GM21619 (cell line): ENCODE measurements at regions not wholly inside any gene's neighbourhood (a gene's known extent, or its start where the extent isn't known, plus 50 kb on each side); places are given as distances from the start of the nearest gene placed in this dataset.
"Not testable (repeated sequence)": the region's sequence is repeated elsewhere in the genome, so short reads cannot be mapped to it uniquely, and the experiment has no call there.

Experiments used
- ATAC-seq: cut with Tn5 transposase; IDR thresholded peaks from one replicate; pipeline ENCODE4 v1.9.1; 2021; ENCODE audit not compliant: unreplicated experiment

DNA sequence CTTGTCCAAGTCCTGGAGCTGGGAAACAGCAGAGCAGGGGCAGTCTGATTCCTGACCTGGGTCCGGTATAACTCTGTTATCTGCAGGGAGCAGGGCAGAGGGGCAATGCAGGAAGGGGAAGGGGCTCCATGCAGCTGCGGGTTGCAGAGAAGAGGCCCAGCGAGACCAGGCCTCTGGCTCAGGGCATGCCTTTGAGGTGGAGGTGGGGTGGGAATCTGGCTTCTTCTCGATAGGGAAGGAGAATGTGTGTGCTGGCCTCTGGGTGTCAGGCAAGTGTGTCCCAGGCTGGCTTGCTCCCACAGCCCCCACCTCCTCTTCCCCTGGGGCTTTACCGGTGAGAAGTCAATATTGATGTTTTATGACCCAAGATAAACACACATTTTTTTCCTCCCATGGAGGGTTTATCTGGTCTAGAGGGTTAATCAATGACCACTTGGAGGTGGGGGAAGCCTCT is 187.1 kb upstream of the HAAO start:
- ATAC-seq: no peak

DNA sequence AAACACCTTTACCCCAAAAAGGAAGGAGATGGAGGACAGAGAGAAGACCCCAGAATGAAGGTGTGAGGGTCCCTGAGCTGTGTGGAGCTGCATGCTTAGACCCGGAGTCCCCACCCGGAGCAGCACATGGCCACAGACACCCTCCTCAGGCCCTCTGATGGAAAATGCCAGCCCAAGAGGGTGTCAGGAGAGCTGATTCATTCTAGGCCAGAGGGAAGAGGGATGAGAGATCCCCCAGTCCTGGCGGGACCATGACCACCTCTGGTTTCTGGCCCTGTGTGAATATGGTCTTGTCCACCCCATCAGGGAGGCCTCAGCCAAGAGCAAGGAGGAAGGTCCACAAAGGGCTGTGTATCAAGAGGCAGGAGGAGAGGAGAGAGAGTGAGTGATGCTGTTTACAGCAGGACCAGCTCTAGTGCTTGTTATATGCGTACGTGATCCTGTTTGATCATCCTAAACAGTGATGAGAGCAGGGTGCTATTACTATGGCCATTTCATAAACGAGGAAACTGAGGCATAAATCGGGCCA is 186.6 kb upstream of the HAAO start:
- ATAC-seq: no peak

DNA sequence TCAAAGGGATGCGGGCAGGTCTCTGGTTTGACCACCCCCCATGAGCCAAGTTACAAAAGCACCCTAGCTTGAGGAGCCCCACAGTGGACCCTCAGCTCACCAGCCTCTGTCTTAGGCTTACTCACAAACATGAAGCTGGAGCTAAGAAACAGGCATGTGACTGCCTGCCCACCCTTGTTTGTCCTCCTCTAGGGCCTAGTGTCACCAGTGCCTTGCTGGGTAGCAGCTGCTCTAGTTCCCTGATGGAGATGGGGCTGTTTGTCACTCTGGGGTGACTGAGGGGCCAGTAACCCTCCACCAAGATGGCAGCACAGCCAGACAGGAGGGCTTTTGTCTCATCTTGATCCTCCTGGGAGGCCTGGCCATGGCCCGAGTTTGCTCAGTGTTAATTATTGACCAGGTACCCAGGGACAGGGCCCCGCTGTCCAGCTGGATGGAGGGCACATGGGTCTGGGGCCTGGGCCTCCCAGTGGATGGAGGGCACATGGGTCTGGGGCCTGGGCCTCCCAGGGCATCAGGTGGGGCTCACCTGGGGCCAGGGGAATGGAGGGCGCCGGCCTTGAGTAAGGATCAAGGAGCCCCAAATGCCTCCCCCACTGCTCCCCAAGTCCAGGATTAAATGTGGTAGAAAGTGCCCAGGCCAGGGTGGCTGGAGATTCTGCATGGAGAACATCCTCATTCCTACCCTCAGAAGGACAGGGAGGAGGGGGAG is 185.9 kb upstream of the HAAO start:
- no peak for ATAC-seq

DNA sequence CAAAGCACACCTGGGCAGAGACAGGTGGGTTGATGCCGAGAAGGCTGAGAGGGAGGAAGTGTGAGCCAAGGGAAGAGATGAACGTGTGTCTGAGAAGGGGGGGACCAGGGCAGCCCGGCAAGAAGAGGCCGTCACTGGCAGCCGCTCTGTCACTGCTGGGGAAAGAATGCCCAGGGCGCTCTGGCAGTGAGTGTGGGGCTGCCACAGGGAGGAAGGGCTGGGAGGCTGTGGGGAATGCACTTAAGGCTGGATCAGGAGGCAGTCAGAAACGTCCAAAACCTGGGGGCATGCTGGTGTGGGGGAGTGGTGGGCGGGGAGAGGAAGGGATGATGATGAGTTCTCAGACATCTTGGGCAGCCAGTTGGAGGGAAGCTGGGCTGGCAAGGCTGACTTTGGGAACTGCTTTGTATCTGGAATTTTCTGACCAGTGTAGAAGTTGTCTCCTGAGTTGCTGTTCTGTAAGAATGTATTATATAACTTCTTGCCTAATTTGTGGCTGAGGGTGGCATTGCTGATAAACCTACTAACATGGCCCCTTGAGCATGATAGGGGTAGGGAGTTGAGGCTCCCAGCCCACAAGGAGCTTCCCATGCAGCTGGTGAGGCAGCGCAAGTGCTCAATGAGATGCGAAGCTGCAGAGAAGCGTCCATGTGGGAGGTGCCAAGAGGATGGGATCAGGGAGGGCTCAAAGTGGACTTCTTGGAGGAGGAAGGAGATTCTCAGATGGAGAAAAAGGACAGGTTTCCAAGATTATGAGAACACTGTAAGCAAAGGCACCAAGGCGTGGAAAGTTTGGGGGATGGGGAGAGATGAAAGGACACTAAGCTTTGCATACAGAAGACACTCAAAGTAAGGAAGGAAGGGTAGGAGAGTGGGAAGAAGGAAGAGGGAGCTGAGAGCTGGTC is 185.1 kb upstream of the HAAO start:
- no peak for ATAC-seq

DNA sequence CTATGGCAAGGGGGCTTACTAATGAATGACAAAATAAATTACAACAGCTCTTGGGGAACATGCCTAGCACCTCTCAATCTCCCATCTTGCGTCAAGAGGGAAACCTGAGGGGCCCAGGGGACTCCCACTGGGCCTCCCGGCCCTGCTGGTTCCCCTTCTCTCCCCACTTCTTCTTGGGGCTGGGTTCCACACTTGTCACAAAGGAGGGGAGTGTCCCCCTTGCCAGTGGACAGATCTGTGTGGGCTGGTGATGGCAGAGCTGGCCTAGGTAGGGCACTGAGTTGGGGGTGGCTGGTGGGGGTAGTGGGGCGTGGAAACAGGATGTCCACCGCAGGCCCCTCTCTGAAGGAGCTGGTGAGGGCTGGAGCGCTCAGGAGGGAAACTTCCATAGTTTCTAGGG is 184.0 kb upstream of the HAAO start:
- ATAC-seq: no peak

DNA sequence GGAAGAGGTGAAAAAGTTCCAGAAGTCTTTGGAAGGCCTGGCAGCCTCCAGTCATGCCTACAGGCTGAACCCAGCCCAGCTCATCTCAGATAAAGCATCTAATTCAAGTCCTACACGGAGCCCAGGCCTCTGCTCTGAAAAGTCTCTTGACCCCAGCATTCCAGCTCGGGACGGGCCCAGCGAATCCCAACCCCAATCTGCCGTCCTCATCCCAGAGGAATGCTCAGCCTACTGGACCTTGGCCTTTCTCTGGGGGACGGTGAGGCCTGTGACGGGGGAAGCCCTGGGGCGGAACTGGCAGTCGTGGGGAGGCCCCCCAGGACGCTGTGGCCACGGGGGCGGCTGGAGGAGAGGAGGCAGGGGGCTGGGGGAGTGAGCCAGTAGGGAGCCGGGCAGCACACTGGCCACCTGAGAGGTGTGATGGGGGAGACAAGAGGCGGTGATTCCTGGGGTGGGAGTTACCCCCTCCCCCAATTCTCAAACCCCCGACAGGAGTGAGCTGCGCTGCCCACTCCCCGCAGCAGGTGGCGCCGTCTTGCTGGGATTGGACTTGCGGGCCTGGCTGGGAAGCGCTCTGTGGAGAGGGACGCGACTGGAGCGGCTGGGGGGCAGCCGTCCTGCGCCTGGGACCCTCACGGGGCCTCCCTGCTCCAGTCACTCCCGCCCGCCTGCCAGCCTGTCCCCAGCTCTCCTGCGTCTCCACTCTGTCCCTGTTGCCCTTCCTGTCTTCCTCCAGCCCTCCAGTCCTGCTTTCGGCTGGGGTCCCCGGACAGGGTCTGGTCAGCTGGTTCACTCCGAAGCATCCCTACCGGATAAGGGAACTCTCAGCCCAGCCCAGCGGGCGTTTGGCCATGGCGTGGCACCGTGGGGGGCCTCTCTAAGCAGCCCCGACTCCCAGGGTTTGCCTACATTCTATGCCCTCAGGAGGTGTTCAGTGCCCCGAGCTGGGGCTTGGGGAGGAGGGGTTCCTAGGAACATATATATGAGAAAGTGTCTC is 182.6 kb upstream of the HAAO start:
- ATAC-seq: no peak

DNA sequence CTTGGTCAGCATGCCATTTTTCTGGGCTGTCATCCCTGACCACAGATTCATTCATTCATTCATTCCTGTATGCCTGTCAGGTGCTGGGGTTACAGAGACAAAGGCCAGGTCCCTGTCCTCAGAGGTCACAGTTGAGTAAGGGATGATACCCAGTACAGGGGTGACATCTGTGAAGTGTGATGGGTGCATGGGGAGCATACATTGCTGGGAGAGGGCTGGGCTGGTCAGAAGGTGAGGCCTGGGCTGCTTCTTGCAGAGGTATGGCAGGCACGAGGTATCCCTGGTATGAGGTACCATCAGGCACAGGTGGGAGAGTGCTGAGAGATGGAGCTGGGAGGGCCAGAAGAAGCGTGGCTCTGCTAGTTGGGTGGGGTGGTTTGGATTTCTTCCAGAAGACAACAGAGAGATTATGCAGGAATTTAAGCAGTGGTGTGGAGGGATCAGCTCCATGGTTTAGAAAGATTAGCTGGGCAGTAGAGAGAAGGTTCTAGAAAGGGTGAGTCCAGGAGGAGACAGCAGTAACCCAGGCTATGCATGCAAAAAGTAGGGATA is 181.9 kb upstream of the HAAO start:
- no peak for ATAC-seq

DNA sequence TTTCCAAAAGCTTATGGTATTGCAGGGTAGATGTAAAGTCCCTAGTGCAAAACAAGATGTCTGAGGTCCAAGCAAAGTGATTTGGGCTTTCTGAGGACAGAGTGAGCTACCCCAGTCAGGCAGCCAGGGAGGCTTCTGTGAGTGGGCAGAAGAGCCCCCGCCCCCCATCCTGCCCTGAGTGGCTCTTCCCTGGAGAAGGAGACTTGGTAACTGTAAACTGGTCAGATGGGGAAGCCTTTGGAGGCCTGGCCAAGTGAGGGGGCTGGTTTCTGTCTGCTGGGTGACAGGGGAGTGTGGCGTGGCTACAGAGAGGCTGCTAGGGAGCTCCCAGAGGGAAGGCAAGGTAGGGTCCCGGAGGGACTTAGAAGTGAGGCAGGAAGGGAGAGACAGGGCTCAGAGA is 181.3 kb upstream of the HAAO start:
- ATAC-seq: no peak

DNA sequence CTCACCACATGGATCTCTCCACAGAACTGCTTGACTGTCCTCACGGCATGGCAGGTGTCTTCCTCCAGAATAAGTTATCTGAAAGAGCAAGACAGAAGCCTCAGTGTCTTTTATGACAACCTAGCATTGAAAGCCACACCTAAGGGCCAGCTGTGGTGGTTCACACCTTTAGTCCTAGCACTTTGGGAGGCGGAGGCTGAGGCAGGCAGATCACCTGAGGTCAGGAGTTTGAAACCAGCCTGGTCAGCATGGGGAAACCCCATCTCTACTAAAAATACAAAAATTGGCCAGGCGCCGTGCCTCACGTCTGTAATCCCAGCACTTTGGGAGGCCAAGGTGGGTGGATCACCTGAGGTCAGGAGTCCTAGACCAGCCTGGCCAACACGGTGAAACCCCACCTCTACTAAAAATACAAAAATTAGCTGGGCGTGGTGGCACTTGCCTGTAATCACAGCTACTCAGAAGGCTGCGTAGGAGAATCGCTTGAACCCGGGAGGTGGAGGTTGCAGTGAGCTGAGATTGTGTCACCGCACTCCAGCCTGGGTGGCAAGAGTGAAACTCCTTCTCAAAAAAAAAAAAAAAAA is 180.6 kb upstream of the HAAO start:
- not testable (repeated sequence) for ATAC-seq

DNA sequence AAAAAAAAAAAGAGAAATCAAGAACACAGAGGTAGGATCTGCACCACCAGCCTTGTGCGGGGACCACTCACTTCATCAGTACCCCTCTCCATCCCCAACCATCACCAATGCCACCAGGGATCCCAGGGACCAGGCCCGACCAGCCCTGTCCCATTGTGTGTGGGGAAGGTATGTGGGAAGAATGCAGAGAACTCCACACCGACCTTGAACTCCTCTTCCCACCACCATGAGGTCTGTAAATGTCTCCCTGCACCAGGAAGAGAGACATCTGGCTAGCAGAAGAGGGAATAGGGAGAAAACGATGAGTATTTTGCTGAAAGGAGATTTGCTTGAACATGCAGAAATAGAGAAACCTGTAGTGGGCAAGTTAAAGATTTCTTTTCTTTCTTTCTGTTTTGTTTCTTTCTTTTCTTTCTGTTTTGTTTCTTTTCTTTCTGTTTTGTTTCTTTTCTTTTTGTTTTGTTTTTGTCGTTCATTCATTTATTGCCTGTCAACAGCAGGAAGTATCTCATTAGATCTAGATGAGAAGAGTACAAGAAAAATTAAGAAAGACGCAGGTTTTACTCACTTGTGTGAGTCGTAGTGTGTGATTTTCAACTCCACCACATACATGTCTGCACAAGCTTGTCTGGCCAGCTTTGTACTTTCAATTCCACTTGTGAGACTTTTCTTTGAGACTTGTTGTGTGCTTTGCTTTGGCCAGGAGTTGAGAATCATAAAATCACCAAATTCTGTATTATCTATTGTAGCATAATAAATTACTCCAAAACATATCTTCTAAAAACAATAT is 179.8 kb upstream of the HAAO start:
- ATAC-seq: no peak

DNA sequence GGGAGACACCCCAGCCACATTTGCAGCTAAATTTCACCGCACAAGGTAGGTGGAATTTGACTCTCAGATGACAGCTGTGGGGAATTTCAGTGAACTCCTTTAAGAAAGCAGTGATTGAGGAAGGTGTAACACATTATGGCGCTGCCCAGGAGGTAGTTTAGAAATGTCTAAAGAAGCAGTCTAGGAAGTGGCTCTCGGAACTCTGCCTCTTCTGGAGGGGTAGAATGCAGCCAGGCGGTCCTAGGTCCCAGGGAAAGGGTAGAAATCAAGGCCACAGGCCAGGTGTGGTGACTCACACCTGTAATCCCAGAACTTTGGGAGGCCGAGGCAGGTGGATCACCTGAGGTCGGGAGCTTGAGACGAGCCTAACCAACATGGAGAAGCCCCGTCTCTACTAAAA is 179.0 kb upstream of the HAAO start:
- ATAC-seq: no peak

DNA sequence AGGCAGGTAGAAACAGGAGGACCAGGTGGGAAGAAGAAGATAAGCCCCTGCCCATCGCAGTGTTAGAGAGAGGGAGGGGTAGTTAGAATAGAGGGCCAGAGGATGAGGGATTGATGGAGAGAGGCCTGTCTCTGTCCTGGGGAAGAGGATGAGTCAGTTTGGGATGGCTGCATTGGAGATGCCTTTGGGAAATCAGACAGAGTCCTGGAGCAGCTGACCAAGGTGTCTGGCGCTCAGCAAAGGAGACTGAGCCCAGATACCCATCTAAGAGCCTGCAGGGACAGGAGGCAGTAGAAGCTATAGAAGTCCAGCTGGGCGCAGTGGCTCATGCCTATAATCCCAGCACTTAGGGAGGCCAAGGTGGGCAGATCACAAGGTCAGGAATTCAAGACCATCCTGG is 177.8 kb upstream of the HAAO start:
- no peak for ATAC-seq

DNA sequence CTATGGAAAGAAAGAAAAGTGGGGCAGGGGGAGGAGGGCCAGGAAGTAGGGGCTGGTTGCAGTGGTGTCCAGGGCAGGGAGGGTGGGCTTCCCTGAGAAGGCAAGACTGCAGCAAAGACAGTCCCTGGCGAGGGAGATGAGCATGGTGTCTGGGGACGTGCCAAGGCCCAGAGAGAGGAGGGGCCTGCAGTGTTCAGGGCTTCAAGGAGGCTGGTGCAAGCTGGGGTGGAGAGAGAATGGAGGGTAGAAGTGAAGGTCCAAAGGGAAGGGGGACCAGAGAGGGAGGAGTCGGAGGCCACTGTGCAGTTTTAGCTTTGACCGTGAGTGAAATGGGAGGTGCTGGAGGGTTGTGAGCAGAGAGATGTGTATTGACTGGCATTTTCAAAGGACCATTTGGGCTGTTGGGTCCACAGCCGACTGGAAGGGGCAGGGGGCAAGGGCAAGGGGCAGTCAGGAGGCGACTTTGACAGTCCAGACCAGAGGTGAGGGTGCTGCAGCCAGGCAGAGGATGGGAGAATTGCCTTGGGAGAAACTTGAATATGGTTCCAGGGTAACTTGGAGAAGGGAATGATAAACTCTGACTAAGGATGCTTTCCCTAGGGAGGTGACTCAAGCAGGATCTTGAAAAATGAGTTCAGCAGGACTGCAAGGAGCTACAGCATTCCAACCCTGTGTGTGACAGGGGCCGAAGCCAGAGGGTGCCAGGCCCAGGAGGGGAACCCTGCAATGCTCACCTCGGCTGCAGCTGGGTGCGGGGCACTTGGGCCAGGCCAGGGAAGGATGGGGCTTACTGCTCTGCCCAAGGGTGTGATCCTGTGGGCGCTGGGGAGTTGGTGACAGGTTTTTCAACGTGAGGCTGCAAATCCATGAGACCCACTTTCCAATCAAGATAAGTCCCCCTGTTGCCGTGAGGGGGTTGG is 177.1 kb upstream of the HAAO start:
- no peak for ATAC-seq

DNA sequence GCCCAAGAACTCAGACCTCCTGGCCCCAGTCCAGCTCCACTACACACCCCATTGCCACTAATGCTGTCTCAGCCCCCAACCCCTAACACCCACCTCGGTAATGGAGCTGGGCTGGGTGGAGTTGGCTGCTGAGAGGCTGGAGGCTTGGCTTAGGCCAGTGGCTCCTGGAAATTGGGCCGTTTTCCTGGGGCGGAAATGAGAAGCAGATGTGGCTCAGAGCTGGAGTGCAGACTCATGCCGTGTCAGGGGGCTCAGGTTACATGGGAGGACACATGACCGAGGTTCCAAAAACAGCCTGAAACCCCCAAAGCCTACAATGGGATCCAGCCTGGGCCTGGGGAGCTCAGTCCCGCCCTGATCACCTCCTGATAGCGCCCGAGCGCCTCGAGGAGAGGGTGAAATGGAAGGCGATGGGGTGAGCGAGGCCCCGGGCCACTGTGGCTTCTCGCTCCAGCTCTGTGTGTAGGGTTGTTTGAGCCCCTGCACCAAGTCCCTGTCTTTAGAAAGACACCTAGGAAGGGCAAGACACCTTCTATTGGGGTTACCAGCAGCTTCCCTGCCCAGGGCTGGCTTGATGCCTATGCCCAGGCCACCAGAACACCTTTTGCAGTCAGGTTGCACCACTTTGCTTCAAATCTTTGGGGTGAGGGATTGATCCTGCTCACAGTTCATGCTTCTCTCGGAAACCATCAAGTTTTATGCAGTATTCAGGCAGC is 175.7 kb upstream of the HAAO start:
- no peak for ATAC-seq

DNA sequence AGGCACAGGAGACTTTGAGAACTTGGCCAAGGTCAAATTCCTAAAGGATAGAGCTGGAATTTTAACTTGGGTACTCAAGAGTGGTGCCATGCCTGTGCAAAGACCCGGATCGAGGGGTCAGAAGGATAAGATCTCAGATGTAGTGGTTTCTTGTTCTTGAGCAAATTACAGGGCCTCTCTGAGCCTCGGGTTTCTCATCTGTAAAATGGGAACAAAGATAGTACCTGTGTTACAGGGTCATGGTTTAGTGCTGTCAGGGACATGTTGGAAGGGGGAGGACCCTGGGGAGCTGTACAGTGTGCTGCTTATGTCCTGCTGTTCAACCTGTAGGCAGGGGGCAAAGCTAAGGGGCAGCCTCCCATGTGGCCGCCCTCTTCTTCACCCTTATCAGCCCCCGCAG is 173.5 kb upstream of the HAAO start:
- ATAC-seq: no peak

DNA sequence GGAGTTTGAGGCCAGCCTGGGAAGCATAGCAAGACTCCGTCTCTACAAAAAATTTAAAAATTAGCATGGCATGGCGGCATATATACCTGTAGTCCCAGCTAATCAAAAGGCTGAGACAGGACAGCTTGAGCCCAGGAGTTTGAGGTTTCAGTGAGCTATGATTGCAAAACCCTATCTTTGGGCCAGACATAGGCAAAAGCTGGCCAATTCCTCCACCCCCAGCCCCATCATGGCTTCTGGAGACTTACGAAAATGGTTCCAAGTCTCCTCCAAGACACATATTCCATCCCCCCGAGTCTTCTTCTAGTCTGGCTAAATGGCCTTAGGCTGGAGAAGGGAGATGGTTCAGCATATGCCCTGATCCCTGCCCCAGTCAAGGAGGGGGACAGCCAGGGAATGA is 172.8 kb upstream of the HAAO start:
- ATAC-seq: no peak

DNA sequence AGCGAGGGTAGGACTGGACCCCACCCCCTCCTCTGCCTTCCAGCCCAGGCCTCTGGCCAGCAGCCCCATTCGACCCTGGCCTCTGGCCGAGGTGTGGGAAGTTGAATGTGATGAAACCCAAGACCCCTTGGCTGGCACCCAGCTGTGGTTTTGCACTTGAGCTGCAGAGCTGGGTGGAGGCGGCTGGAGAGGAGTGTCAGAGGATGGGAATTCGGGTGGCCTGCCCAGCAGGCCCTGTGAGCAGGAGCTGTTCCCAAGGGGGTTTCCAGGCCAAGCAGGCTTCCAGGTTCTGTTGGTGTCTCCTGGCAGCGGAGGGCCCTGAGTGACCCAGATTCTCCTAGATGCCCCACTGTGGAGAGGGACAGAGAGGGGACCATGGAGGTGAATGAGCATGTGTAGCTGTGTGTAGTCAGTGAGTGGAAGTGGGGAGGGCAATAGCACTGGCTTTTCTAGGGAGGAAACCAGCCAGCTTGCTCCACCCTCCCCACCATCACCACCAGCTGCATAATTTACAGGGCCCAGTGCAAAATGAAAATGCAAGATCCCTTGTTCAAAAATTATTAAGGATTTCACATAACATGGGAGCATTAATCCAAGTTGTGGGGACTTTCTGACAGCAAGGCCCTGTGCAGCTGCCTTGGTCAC is 172.2 kb upstream of the HAAO start:
- no peak for ATAC-seq
